ENCODE measurements at regions not wholly inside any gene's neighbourhood (a gene's known extent, or its start where the extent isn't known, plus 50 kb on each side); places are given as distances from the start of the nearest gene placed in this dataset.

DNA sequence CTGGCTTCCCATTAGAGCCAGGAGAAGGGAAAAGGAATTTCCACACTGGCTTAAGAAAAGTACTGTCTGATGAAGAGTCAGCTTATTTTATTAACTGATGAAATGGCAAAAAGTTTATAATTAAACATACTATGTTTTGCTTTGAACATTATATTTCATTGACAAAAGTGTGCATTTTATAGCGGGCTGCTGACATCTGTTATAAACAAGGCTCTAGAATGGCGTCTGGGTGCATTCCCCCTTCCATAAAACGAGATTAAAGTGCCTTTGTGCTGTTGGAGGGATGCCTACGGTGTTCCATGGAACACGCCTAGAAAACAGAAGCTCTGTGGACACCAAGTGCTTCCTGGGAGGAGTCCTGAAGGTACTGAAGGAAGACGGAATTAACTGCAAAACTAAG is 220.2 kb downstream of the SNX10 start:
- Histone ChIP-seq H3K4me3 (no peak overlapping the region), H3K27ac (no peak overlapping the region), H3K9me3 (no peaks in the 10 kb centered on the region), H3K27me3 (replicated peaks; ENCODE audit: insufficient read depth) (no peaks in the 10 kb centered on the region), H3K36me3 (no peaks in the 10 kb centered on the region), H3K4me1 (replicated peaks) (no peaks in the 10 kb centered on the region)
- no peak for DNase-seq (ENCODE audit: low spot score)
- TF ChIP-seq POLR2AphosphoS5 (IDR thresholded peaks at IDR 0.05): no peak
- TF ChIP-seq POLR2A (IDR thresholded peaks at IDR 0.05): no peak
- TF ChIP-seq, protein P1, sequence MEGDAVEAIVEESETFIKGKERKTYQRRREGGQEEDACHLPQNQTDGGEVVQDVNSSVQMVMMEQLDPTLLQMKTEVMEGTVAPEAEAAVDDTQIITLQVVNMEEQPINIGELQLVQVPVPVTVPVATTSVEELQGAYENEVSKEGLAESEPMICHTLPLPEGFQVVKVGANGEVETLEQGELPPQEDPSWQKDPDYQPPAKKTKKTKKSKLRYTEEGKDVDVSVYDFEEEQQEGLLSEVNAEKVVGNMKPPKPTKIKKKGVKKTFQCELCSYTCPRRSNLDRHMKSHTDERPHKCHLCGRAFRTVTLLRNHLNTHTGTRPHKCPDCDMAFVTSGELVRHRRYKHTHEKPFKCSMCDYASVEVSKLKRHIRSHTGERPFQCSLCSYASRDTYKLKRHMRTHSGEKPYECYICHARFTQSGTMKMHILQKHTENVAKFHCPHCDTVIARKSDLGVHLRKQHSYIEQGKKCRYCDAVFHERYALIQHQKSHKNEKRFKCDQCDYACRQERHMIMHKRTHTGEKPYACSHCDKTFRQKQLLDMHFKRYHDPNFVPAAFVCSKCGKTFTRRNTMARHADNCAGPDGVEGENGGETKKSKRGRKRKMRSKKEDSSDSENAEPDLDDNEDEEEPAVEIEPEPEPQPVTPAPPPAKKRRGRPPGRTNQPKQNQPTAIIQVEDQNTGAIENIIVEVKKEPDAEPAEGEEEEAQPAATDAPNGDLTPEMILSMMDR (IDR thresholded peaks at IDR 0.05): no peak
- intact Hi-C loops (cut with DNase I): no loop called here
- WGBS: 31% methylated on average over 6 of the region's 6 CpGs

DNA sequence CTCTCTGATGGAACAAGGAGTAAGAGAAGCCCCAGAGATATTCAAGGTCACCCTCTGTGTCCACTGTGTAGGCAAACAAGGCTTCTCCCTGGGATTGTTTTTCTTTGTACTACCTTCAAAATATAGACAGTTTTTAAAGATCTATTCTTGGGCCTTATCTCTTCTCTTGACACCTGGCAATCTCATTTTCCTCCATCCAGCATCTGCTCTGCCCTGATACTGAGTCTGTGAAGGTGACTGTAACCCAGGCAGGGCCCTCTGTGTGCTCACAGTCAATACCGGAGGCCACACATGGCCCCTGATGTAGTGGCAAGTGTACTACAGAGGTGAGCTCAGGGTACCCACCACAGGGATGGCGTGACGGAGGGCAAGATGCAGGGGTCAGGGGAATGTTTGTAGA is 221.1 kb downstream of the SNX10 start:
- TF ChIP-seq, protein P1 (IDR thresholded peaks at IDR 0.05): no peak
- TF ChIP-seq POLR2AphosphoS5 (IDR thresholded peaks at IDR 0.05): no peak
- no peak for TF ChIP-seq POLR2A (IDR thresholded peaks at IDR 0.05)
- 97% methylated on average over 3 of the region's 3 CpGs for WGBS
- Histone ChIP-seq H3K27me3 (replicated peaks; ENCODE audit: insufficient read depth) (no peaks in the 10 kb centered on the region), H3K36me3 (no peaks in the 10 kb centered on the region), H3K9me3 (no peaks in the 10 kb centered on the region), H3K4me1 (replicated peaks) (no peaks in the 10 kb centered on the region), H3K27ac (no peak overlapping the region), H3K4me3 (no peak overlapping the region)
- intact Hi-C loops (cut with DNase I): no loop called here
- no peak for DNase-seq (ENCODE audit: low spot score)

DNA sequence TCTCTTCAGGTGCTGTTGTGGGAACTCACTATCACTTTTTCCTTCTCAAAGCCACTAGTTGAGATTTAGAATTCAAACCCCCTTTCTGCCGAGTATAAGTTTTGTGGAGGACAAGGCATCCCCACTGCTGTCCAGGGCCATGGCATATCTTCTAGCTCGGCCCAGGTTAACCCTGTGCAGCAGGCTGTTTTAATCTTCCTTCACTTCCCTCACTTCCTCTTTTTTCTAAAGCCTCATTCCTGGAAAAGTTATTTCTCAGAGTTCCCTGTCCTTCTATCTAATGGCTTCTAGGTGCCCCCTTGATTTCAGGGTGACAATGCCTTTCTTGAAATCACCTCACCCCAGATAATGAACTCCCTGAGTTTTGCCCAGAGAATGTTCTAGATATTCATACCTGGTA is 222.3 kb downstream of the SNX10 start:
- no peak for DNase-seq (ENCODE audit: low spot score)
- Histone ChIP-seq H3K27me3 (replicated peaks; ENCODE audit: insufficient read depth) (no peaks in the 10 kb centered on the region), H3K4me1 (replicated peaks) (no peaks in the 10 kb centered on the region), H3K36me3 (no peaks in the 10 kb centered on the region), H3K4me3 (no peak overlapping the region), H3K27ac (no peak overlapping the region), H3K9me3 (no peaks in the 10 kb centered on the region)
- intact Hi-C loops (cut with DNase I): no loop called here
- no peak for TF ChIP-seq POLR2A (IDR thresholded peaks at IDR 0.05)
- TF ChIP-seq, protein P1 (IDR thresholded peaks at IDR 0.05): no peak
- TF ChIP-seq POLR2AphosphoS5 (IDR thresholded peaks at IDR 0.05): no peak
- 83% methylated on average over 2 of the region's 2 CpGs for WGBS

- Histone ChIP-seq H3K4me3 (no peak overlapping the region), H3K36me3 (no peaks in the 10 kb centered on the region), H3K4me1 (replicated peaks) (no peaks in the 10 kb centered on the region), H3K27me3 (replicated peaks; ENCODE audit: insufficient read depth) (no peaks in the 10 kb centered on the region), H3K9me3 (no peaks in the 10 kb centered on the region), H3K27ac (no peak overlapping the region)
- 66% methylated on average over 5 of the region's 5 CpGs for WGBS
- intact Hi-C loops (cut with DNase I): no loop called here
- no peak for TF ChIP-seq POLR2A (IDR thresholded peaks at IDR 0.05)
- TF ChIP-seq, protein P1 (IDR thresholded peaks at IDR 0.05): no peak
- no peak for TF ChIP-seq POLR2AphosphoS5 (IDR thresholded peaks at IDR 0.05)
- no peak for DNase-seq (ENCODE audit: low spot score)
Measured at GRCh38 chr7:26514633-26515032, 223.0 kb downstream of the SNX10 start.

DNA sequence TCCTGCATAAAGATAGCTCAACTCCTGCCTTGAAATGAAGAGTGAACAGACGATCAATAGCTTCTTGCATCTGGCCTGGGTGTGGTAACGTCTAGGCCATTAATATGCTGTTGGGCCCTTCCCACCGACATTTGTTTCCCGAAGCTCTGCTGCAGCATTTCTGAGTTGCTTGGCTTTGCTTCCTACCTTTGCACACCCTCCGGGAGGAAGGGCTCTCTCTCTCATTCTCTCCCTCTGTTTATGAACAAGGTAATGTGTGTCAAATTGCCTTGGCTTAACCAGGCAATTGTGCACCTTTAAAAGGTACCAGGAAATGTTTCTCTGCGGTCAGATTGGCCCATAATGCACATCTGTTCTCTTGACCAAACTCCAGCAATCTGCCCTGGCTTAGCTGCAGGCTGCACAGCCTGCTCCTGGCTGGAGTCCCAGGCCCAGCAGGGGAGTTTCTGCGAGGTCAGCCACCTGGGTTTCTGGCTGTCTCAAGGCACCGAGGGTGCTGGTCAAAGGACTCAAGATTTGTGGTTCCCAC is 223.7 kb downstream of the SNX10 start:
- WGBS: 28% methylated on average over 8 of the region's 8 CpGs

More for the DNA sequence above, 223.7 kb downstream of the SNX10 start:
- no peak overlapping the region for H3K4me3 ChIP-seq
- H3K27me3 ChIP-seq (replicated peaks; ENCODE audit: insufficient read depth): no peaks in the 10 kb centered on the region
- H3K36me3 ChIP-seq: no peaks in the 10 kb centered on the region
- intact Hi-C loops (cut with DNase I): no loop called here
- H3K9me3 ChIP-seq: no peaks in the 10 kb centered on the region
- H3K27ac ChIP-seq: no peak overlapping the region
- DNase-seq (ENCODE audit: low spot score): peak; percentile 43
- TF ChIP-seq POLR2A (IDR thresholded peaks at IDR 0.05) (no peak), POLR2AphosphoS5 (IDR thresholded peaks at IDR 0.05) (no peak)
- TF ChIP-seq, protein P1 (IDR thresholded peaks at IDR 0.05): no peak
- H3K4me1 ChIP-seq (replicated peaks): no peaks in the 10 kb centered on the region

Measured in prostate gland (tissue), 2 donors.